C4-2B (cell line): ENCODE measurements at regions not wholly inside any gene's neighbourhood (a gene's known extent, or its start where the extent isn't known, plus 50 kb on each side); places are given as distances from the start of the nearest gene placed in this dataset.

Experiments used
- ZFX ChIP-seq: fragments of 450-650 bp; IDR thresholded peaks from 2 replicates; pipeline ENCODE4 v1.6.1; 2017
- TF ChIP-seq, protein P1 (sequence below): fragments of 450-650 bp; conservative IDR thresholded peaks from 2 replicates; pipeline ENCODE4 v1.5.1; 2017; ENCODE audit warnings: mild to moderate bottlenecking

DNA sequence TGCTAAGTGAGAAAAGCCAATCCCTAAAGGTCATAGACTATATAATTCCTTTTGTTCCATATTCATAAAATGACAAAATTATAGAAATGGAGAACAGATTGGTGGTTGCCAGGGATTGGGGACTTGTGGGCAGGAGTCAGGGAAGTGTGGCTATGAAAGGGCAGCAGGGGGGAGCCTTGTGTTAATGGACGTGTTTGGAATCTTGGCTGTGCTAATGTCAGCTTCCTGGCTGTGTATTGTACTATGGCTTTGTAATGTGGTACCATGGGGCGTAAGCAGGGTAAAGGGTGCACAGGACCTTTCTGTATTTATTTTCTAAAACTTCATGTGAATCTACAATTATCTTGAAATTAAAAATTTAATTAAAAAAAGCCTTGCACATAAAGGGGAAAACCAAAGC lies 248.5 kb downstream of the UQCRFS1 start:
- TF ChIP-seq, protein P1, sequence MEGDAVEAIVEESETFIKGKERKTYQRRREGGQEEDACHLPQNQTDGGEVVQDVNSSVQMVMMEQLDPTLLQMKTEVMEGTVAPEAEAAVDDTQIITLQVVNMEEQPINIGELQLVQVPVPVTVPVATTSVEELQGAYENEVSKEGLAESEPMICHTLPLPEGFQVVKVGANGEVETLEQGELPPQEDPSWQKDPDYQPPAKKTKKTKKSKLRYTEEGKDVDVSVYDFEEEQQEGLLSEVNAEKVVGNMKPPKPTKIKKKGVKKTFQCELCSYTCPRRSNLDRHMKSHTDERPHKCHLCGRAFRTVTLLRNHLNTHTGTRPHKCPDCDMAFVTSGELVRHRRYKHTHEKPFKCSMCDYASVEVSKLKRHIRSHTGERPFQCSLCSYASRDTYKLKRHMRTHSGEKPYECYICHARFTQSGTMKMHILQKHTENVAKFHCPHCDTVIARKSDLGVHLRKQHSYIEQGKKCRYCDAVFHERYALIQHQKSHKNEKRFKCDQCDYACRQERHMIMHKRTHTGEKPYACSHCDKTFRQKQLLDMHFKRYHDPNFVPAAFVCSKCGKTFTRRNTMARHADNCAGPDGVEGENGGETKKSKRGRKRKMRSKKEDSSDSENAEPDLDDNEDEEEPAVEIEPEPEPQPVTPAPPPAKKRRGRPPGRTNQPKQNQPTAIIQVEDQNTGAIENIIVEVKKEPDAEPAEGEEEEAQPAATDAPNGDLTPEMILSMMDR, result no peak
- no peak for TF ChIP-seq ZFX
